Prostate gland (tissue), 2 donors: ENCODE measurements at regions not wholly inside any gene's neighbourhood (a gene's known extent, or its start where the extent isn't known, plus 50 kb on each side); places are given as distances from the start of the nearest gene placed in this dataset.

Experiments used
- DNase-seq: peaks from one replicate; pipeline ENCODE4 v3.0.0-alpha.2; 2019; ENCODE audit warnings: low spot score
- H3K27ac ChIP-seq, 2 donors: fragments of 200-600 bp; sonication (generic); 2 replicates each; pipeline ENCODE4 v1.5.1; 2017 to 2019
- H3K27me3 ChIP-seq: fragments of 200-600 bp; sonication (generic); replicated peaks from 2 replicates; pipeline ENCODE4 v1.5.1; 2019; ENCODE audit not compliant: insufficient read depth
- H3K36me3 ChIP-seq, 2 donors: fragments of 200-600 bp; sonication (generic); 1 replicate in 1 of 2; 2 replicates in 1 of 2; pipeline versions ENCODE4 v1.5.1 to v1.8.1; 2017 to 2019
- H3K4me1 ChIP-seq: fragments of 200-600 bp; sonication (generic); replicated peaks from 2 replicates; pipeline ENCODE4 v1.5.1; 2019
- H3K4me3 ChIP-seq, 2 donors: fragments of 200-600 bp; sonication (generic); 2 replicates each; pipeline ENCODE4 v1.5.1; 2017 to 2019
- H3K9me3 ChIP-seq: fragments of 200-600 bp; sonication (generic); 2 replicates; pipeline ENCODE4 v1.5.1; 2017
- CTCF ChIP-seq, 4 experiments: fragments of 200-600 bp in 2 of 4; fragments of 450-650 bp in 2 of 4; sonication (generic) in 2 of 4; IDR thresholded peaks; 1 replicate in 3 of 4; 2 replicates in 1 of 4; pipeline ENCODE4 v1.5.1; 2016 to 2019; ENCODE audit warnings: antibody characterized with exemption in 4 of 4, mild to moderate bottlenecking in 2 of 4, moderate library complexity in 2 of 4
- POLR2A ChIP-seq: fragments of 450-650 bp; IDR thresholded peaks from one replicate; pipeline ENCODE4 v1.6.1; 2016; ENCODE audit warnings: antibody characterized with exemption, mild to moderate bottlenecking
- POLR2AphosphoS5 ChIP-seq: sonication (generic); formaldehyde crosslinking; IDR thresholded peaks from one replicate; pipeline ENCODE4 v1.6.1; 2017; ENCODE audit warnings: antibody characterized with exemption
- WGBS: methylation state at CpG from one replicate; pipeline ENCODE4 v1.1.5; 2018; 5-methylcytosine and 5-hydroxymethylcytosine counted together
- intact Hi-C: fragments of 100-400 bp; cut with DNase I; formaldehyde crosslinking; loops from one replicate; pipeline ENCODE4 v1.14.2; 2022

GRCh38 chr2:137845422-137845821 lies 118.9 kb upstream of the HNMT start:
- Histone ChIP-seq H3K27ac (no peak overlapping the region), H3K9me3 (no peaks in the 10 kb centered on the region), H3K27me3 (no peaks in the 10 kb centered on the region), H3K36me3 (no peaks in the 10 kb centered on the region), H3K4me3 (no peak overlapping the region), H3K4me1 (no peaks in the 10 kb centered on the region)
- TF ChIP-seq POLR2AphosphoS5: no peak
- no peak for TF ChIP-seq CTCF (IDR thresholded peaks at IDR 0.05)
- TF ChIP-seq POLR2A: no peak
- intact Hi-C loops: no loop called here
- no peak for DNase-seq

- intact Hi-C loops: no loop called here
- H3K27me3 ChIP-seq: no peaks in the 10 kb centered on the region
- H3K4me3 ChIP-seq: no peak overlapping the region
- no peak overlapping the region for H3K27ac ChIP-seq
- H3K36me3 ChIP-seq: no peaks in the 10 kb centered on the region
- 63% methylated on average over 2 of the region's 2 CpGs for WGBS
- H3K9me3 ChIP-seq: no peaks in the 10 kb centered on the region
- TF ChIP-seq CTCF (IDR thresholded peaks at IDR 0.05) (no peak), POLR2AphosphoS5 (no peak), POLR2A (no peak)
- H3K4me1 ChIP-seq: no peaks in the 10 kb centered on the region
- DNase-seq: no peak
These were observed 117.3 kb upstream of the HNMT start for GRCh38 chr2:137846993-137847392.

GRCh38 chr2:137847443-137847842 lies 116.8 kb upstream of the HNMT start:
- Histone ChIP-seq H3K4me1 (no peaks in the 10 kb centered on the region), H3K9me3 (no peaks in the 10 kb centered on the region), H3K27me3 (no peaks in the 10 kb centered on the region), H3K4me3 (no peak overlapping the region), H3K36me3 (no peaks in the 10 kb centered on the region), H3K27ac (no peak overlapping the region)
- DNase-seq: no peak
- TF ChIP-seq CTCF (IDR thresholded peaks at IDR 0.05) (no peak), POLR2AphosphoS5 (no peak), POLR2A (no peak)
- intact Hi-C loops: no loop called here

- Histone ChIP-seq H3K4me3 (no peak overlapping the region), H3K27ac (no peak overlapping the region), H3K9me3 (no peaks in the 10 kb centered on the region), H3K4me1 (no peaks in the 10 kb centered on the region), H3K27me3 (no peaks in the 10 kb centered on the region), H3K36me3 (no peaks in the 10 kb centered on the region)
- intact Hi-C loops: no loop called here
- DNase-seq: no peak
- TF ChIP-seq CTCF (IDR thresholded peaks at IDR 0.05) (no peak), POLR2AphosphoS5 (no peak), POLR2A (no peak)
- WGBS: 57% methylated on average over 3 of the region's 3 CpGs
These were observed 106.4 kb upstream of the HNMT start for GRCh38 chr2:137857881-137858280.

GRCh38 chr2:137862651-137863050 lies 101.6 kb upstream of the HNMT start:
- intact Hi-C loops: no loop called here
- no peaks in the 10 kb centered on the region for H3K36me3 ChIP-seq
- DNase-seq: no peak
- H3K27ac ChIP-seq: no peak overlapping the region
- H3K4me3 ChIP-seq: no peak overlapping the region
- H3K4me1 ChIP-seq: no peaks in the 10 kb centered on the region
- H3K27me3 ChIP-seq: no peaks in the 10 kb centered on the region
- no peak for TF ChIP-seq POLR2AphosphoS5
- no peak for TF ChIP-seq CTCF (IDR thresholded peaks at IDR 0.05)
- TF ChIP-seq POLR2A: no peak
- WGBS: 83% methylated on average over 2 of the region's 2 CpGs
- H3K9me3 ChIP-seq: no peaks in the 10 kb centered on the region
